Adipocyte (in vitro differentiated cells): ENCODE measurements at regions not wholly inside any gene's neighbourhood (a gene's known extent, or its start where the extent isn't known, plus 50 kb on each side); places are given as distances from the start of the nearest gene placed in this dataset.

Source experiments
- DNase-seq: peaks from one replicate; pipeline ENCODE4 v3.0.0-alpha.2; 2015; ENCODE audit warnings: low read depth
- H3K27me3 ChIP-seq: replicated peaks from 2 replicates; pipeline ENCODE4 v1.7.0; 2013; ENCODE audit warnings: mild to moderate bottlenecking, low read length, moderate library complexity; ENCODE audit not compliant: control insufficient read depth, insufficient read depth
- H3K36me3 ChIP-seq: 2 replicates; pipeline ENCODE4 v1.7.0; 2013; ENCODE audit warnings: low read length, mild to moderate bottlenecking, moderate library complexity; ENCODE audit not compliant: control insufficient read depth, insufficient read depth, severe bottlenecking
- H3K4me1 ChIP-seq: 2 replicates; pipeline ENCODE4 v1.7.0; 2013; ENCODE audit warnings: mild to moderate bottlenecking, low read length, moderate library complexity; ENCODE audit not compliant: control insufficient read depth, insufficient read depth
- H3K4me3 ChIP-seq: 2 replicates; pipeline ENCODE4 v1.7.0; 2013; ENCODE audit warnings: mild to moderate bottlenecking, low read length, moderate library complexity
- H3K9ac ChIP-seq: 2 replicates; pipeline ENCODE4 v1.7.0; 2013; ENCODE audit warnings: mild to moderate bottlenecking, low read length, moderate library complexity
- H3K9me3 ChIP-seq: 2 replicates; pipeline ENCODE4 v1.7.0; 2013; ENCODE audit warnings: mild to moderate bottlenecking, low read length, moderate library complexity; ENCODE audit not compliant: control insufficient read depth

- DNase-seq: no peak
- Histone ChIP-seq H3K9me3 (peaks cover 3% of the 10 kb centered on the region), H3K36me3 (no peaks in the 10 kb centered on the region), H3K9ac (no peak overlapping the region), H3K4me1 (peaks cover 4% of the 10 kb centered on the region), H3K27me3 (no peaks in the 10 kb centered on the region), H3K4me3 (no peak overlapping the region)
Observed at GRCh38 chr5:39485079-39485478, 60.3 kb upstream of the DAB2 start.

- Histone ChIP-seq H3K9ac (no peak overlapping the region), H3K36me3 (no peaks in the 10 kb centered on the region), H3K4me1 (peaks cover 4% of the 10 kb centered on the region), H3K9me3 (no peaks in the 10 kb centered on the region), H3K4me3 (no peak overlapping the region), H3K27me3 (no peaks in the 10 kb centered on the region)
- DNase-seq: no peak
Observed at GRCh38 chr5:39484673-39485072, 59.9 kb upstream of the DAB2 start.

- no peaks in the 10 kb centered on the region for H3K36me3 ChIP-seq
- H3K9ac ChIP-seq: no peak overlapping the region
- H3K27me3 ChIP-seq: no peaks in the 10 kb centered on the region
- no peak overlapping the region for H3K4me3 ChIP-seq
- DNase-seq: no peak
- H3K4me1 ChIP-seq: peaks cover 11% of the 10 kb centered on the region
- no peaks in the 10 kb centered on the region for H3K9me3 ChIP-seq
Observed at GRCh38 chr5:39482098-39482497, 57.3 kb upstream of the DAB2 start.

GRCh38 chr5:39479537-39479936 lies 54.8 kb upstream of the DAB2 start:
- Histone ChIP-seq H3K4me1 (peaks cover 32% of the 10 kb centered on the region), H3K9me3 (no peaks in the 10 kb centered on the region), H3K9ac (no peak overlapping the region), H3K27me3 (no peaks in the 10 kb centered on the region), H3K36me3 (no peaks in the 10 kb centered on the region), H3K4me3 (no peak overlapping the region)
- no peak for DNase-seq

GRCh38 chr5:39478863-39479262 lies 54.1 kb upstream of the DAB2 start:
- no peaks in the 10 kb centered on the region for H3K27me3 ChIP-seq
- H3K9ac ChIP-seq: no peak overlapping the region
- peaks cover 35% of the 10 kb centered on the region for H3K4me1 ChIP-seq
- no peak overlapping the region for H3K4me3 ChIP-seq
- no peaks in the 10 kb centered on the region for H3K36me3 ChIP-seq
- H3K9me3 ChIP-seq: no peaks in the 10 kb centered on the region
- no peak for DNase-seq

- H3K36me3 ChIP-seq: no peaks in the 10 kb centered on the region
- DNase-seq: peak; percentile 79
Observed at GRCh38 chr5:39476843-39477220, 52.1 kb upstream of the DAB2 start.

GRCh38 chr5:39475881-39476842 lies 51.4 kb upstream of the DAB2 start:
- H3K4me3 ChIP-seq: no peak overlapping the region
- H3K4me1 ChIP-seq: peaks cover 45% of the 10 kb centered on the region
- H3K9me3 ChIP-seq: no peaks in the 10 kb centered on the region
- peak overlapping the region; percentile 55 for H3K9ac ChIP-seq
- H3K36me3 ChIP-seq: no peaks in the 10 kb centered on the region
- peak; percentile 94 for DNase-seq
- H3K27me3 ChIP-seq: no peaks in the 10 kb centered on the region

More at GRCh38 chr5:39476843-39477220, 52.1 kb upstream of the DAB2 start:
- H3K9ac ChIP-seq: peak overlapping the region; percentile 46
- H3K9me3 ChIP-seq: no peaks in the 10 kb centered on the region
- no peak overlapping the region for H3K4me3 ChIP-seq
- peaks cover 45% of the 10 kb centered on the region for H3K4me1 ChIP-seq
- no peaks in the 10 kb centered on the region for H3K27me3 ChIP-seq

- H3K4me1 ChIP-seq: peaks cover 45% of the 10 kb centered on the region
- peak overlapping the region; percentile 55 for H3K9ac ChIP-seq
- no peak overlapping the region for H3K4me3 ChIP-seq
- no peaks in the 10 kb centered on the region for H3K9me3 ChIP-seq
- no peak for DNase-seq
- no peaks in the 10 kb centered on the region for H3K27me3 ChIP-seq
- H3K36me3 ChIP-seq: no peaks in the 10 kb centered on the region
Observed at GRCh38 chr5:39475159-39475571, 50.4 kb upstream of the DAB2 start.
